WTC11 (cell line): ENCODE measurements at regions not wholly inside any gene's neighbourhood (a gene's known extent, or its start where the extent isn't known, plus 50 kb on each side); places are given as distances from the start of the nearest gene placed in this dataset.
A peak's percentile ranks its signal among the peaks of the same experiment; 100 is the strongest.

ENCODE experiments used
- ATAC-seq: fragments of 200-7000 bp; cut with Tn5 transposase; 2 replicates; pipeline ENCODE4 v1.10.0; 2021; ENCODE audit warnings: mild to moderate bottlenecking, moderate library complexity
- CTCF ChIA-PET: fragments of 300-600 bp; sonication (Branson Sonifier 250); formaldehyde crosslinking; loops from one replicate; lab custom pipeline; 2021; ENCODE audit warnings: antibody characterized with exemption; lab: Charles Lee
- POLR2A ChIA-PET: fragments of 350-600 bp; sonication (Branson Sonifier 250); formaldehyde crosslinking; loops from one replicate; lab custom pipeline; 2021; ENCODE audit warnings: antibody characterized with exemption; lab: Charles Lee
- DNase-seq: peaks from one replicate; pipeline ENCODE4 v3.0.0; 2021; ENCODE audit warnings: low spot score
- H3K27ac Mint-ChIP-seq: 2 replicates; pipeline ENCODE4 v1.8.0; 2021; ENCODE audit warnings: mixed read lengths
- H3K27me3 Mint-ChIP-seq: 2 replicates; pipeline ENCODE4 v1.8.0; 2021; ENCODE audit warnings: low read depth, mild to moderate bottlenecking, moderate library complexity, mixed read lengths
- H3K36me3 Mint-ChIP-seq: 2 replicates; pipeline ENCODE4 v1.8.0; 2021; ENCODE audit warnings: mixed read lengths
- H3K4me1 Mint-ChIP-seq: 2 replicates; pipeline ENCODE4 v1.8.0; 2022; ENCODE audit warnings: mixed read lengths
- H3K4me3 Mint-ChIP-seq: 2 replicates; pipeline ENCODE4 v1.8.0; 2021; ENCODE audit warnings: mild to moderate bottlenecking, moderate library complexity, mixed read lengths
- H3K9me3 Mint-ChIP-seq: 2 replicates; pipeline ENCODE4 v1.8.0; 2021; ENCODE audit warnings: mixed read lengths
- AFF4 ChIP-seq: sonication (generic); formaldehyde crosslinking; IDR thresholded peaks from 2 replicates; pipeline ENCODE4 v1.8.1; 2023; ENCODE audit warnings: mild to moderate bottlenecking, missing genetic modification reagents, borderline replicate concordance
- ATF6 ChIP-seq: sonication (generic); formaldehyde crosslinking; IDR thresholded peaks from 2 replicates; pipeline ENCODE4 v1.8.1; 2023; ENCODE audit warnings: mild to moderate bottlenecking, missing genetic modification reagents
- CBFB ChIP-seq: sonication (generic); formaldehyde crosslinking; IDR thresholded peaks from 2 replicates; pipeline ENCODE4 v1.8.1; 2022; ENCODE audit warnings: mild to moderate bottlenecking, low read depth, missing genetic modification reagents
- CTCF ChIP-seq: fragments of 200-600 bp; IDR thresholded peaks from 2 replicates; pipeline ENCODE4 v1.8.0; 2022; ENCODE audit warnings: antibody characterized with exemption
- E2F4 ChIP-seq: sonication (generic); formaldehyde crosslinking; IDR thresholded peaks from 2 replicates; pipeline ENCODE4 v1.8.1; 2022; ENCODE audit warnings: low read depth, mild to moderate bottlenecking, moderate library complexity, missing genetic modification reagents, borderline replicate concordance
- GABPB1 ChIP-seq: sonication (generic); formaldehyde crosslinking; IDR thresholded peaks from 2 replicates; pipeline ENCODE4 v1.8.1; 2023; ENCODE audit warnings: mild to moderate bottlenecking, missing genetic modification reagents
- JUN ChIP-seq: sonication (generic); formaldehyde crosslinking; IDR thresholded peaks from 2 replicates; pipeline ENCODE4 v1.8.0; 2023; ENCODE audit warnings: mild to moderate bottlenecking, missing genetic modification reagents
- MLX ChIP-seq: sonication (generic); formaldehyde crosslinking; IDR thresholded peaks from 2 replicates; pipeline ENCODE4 v1.8.1; 2023; ENCODE audit warnings: mild to moderate bottlenecking, missing genetic modification reagents, moderate library complexity
- NR3C1 ChIP-seq: sonication (generic); formaldehyde crosslinking; conservative IDR thresholded peaks from 2 replicates; pipeline ENCODE4 v1.8.1; 2023; ENCODE audit warnings: low read depth, mild to moderate bottlenecking, missing genetic modification reagents
- TEAD1 ChIP-seq: sonication (generic); formaldehyde crosslinking; IDR thresholded peaks from 2 replicates; pipeline ENCODE4 v1.8.0; 2022; ENCODE audit warnings: mild to moderate bottlenecking, missing genetic modification reagents
- ZBTB43 ChIP-seq: sonication (generic); formaldehyde crosslinking; IDR thresholded peaks from 2 replicates; pipeline ENCODE4 v1.8.1; 2023; ENCODE audit warnings: mild to moderate bottlenecking, missing genetic modification reagents
- ZMAT4 ChIP-seq: fragments of 250-450 bp; sonication (Bioruptor Pico); IDR thresholded peaks from 2 replicates; pipeline ENCODE4 v1.9.0; 2021; ENCODE audit warnings: mild to moderate bottlenecking
- ZNF121 ChIP-seq: sonication (generic); formaldehyde crosslinking; IDR thresholded peaks from 2 replicates; pipeline ENCODE4 v1.8.0; 2023; ENCODE audit warnings: missing genetic modification reagents

GRCh38 chr5:135135530-135136226, 101.7 kb upstream of the PITX1 start:
- no peaks in the 10 kb centered on the region for H3K27me3 Mint-ChIP-seq
- H3K27ac Mint-ChIP-seq = no peak overlapping the region
- 0 out of 2 replicates have a peak, but pooled peaks cover 2% of the 10 kb centered on the region for H3K4me1 Mint-ChIP-seq
- H3K9me3 Mint-ChIP-seq = no peaks in the 10 kb centered on the region
- CTCF ChIA-PET = no interaction called here
- POLR2A ChIA-PET = no interaction called here
- no peak for DNase-seq
- no peak for ATAC-seq
- H3K36me3 Mint-ChIP-seq = no peaks in the 10 kb centered on the region
- H3K4me3 Mint-ChIP-seq = no peak overlapping the region
- TF ChIP-seq ZBTB43 (CRISPR knock-in tag) (no peak), CTCF (no peak), ATF6 (CRISPR knock-in tag) (no peak), E2F4 (CRISPR knock-in tag) (no peak), GABPB1 (peak; percentile 48; the same call in 1 of the 2 replicates)
- TF ChIP-seq, all 79 proteins: peak for 1

- no peak for ATAC-seq
- H3K36me3 Mint-ChIP-seq = no peaks in the 10 kb centered on the region
- POLR2A ChIA-PET = no interaction called here
- TF ChIP-seq ZMAT4 (CRISPR knock-in tag) (no peak), CBFB (CRISPR knock-in tag) (no peak), TEAD1 (no peak), JUN (CRISPR knock-in tag) (no peak), NR3C1 (CRISPR knock-in tag) (no peak), AFF4 (CRISPR knock-in tag) (no peak), ZNF121 (CRISPR knock-in tag) (no peak), CTCF (no peak), MLX (CRISPR knock-in tag) (no peak)
- H3K4me3 Mint-ChIP-seq = no peak overlapping the region
- H3K9me3 Mint-ChIP-seq = no peaks in the 10 kb centered on the region
- no peak for DNase-seq
- no peaks in the 10 kb centered on the region for H3K27me3 Mint-ChIP-seq
- CTCF ChIA-PET = no interaction called here
- H3K4me1 Mint-ChIP-seq = 0 out of 2 replicates have a peak, but pooled peaks cover 1% of the 10 kb centered on the region
- no peak overlapping the region for H3K27ac Mint-ChIP-seq
Measured at GRCh38 chr5:135134691-135135381, 100.8 kb upstream of the PITX1 start.
